ENCODE measurements at regions not wholly inside any gene's neighbourhood (a gene's known extent, or its start where the extent isn't known, plus 50 kb on each side); places are given as distances from the start of the nearest gene placed in this dataset.

- no peak for TF ChIP-seq ZFX (IDR thresholded peaks at IDR 0.05)
- TF ChIP-seq SIN3A (IDR thresholded peaks at IDR 0.05; ENCODE audit: low read depth), result no peak
- TF ChIP-seq REST (IDR thresholded peaks at IDR 0.05; ENCODE audit: low read depth), result peak; percentile 46
- TF ChIP-seq SP1 (IDR thresholded peaks at IDR 0.05; ENCODE audit: low read depth), result no peak
- TF ChIP-seq POLR2A (IDR thresholded peaks at IDR 0.05; ENCODE audit: borderline replicate concordance, extremely low read depth, insufficient read depth, insufficient read length), result no peak
- no peak for TF ChIP-seq CTCF (IDR thresholded peaks at IDR 0.05 in 2 of 3, conservative IDR thresholded peaks at IDR 0.05 in 1 of 3; ENCODE audit: borderline replicate concordance in 1 of 3, insufficient read depth in 1 of 3, low read depth in 2 of 3, low read length in 2 of 3)
- TF ChIP-seq EZH2phosphoT487 (IDR thresholded peaks at IDR 0.05; ENCODE audit: borderline replicate concordance), result no peak
- TF ChIP-seq YY1 (IDR thresholded peaks at IDR 0.05; ENCODE audit: extremely low read depth, insufficient replicate concordance, low read depth, low read length), result no peak
- TF ChIP-seq ZNF274 (IDR thresholded peaks at IDR 0.05; ENCODE audit: low read depth, low read length), result no peak
- TF ChIP-seq EGR1 (IDR thresholded peaks at IDR 0.05; ENCODE audit: low read depth), result no peak
- no peak for TF ChIP-seq EZH2 (IDR thresholded peaks at IDR 0.05)
Measured at GRCh38 chr9:120252248-120252647, 327.7 kb downstream of the CDK5RAP2 start.

Measured in HCT116 (cell line).